Lung (tissue), 11 donors: ENCODE measurements at regions not wholly inside any gene's neighbourhood (a gene's known extent, or its start where the extent isn't known, plus 50 kb on each side); places are given as distances from the start of the nearest gene placed in this dataset.

Source experiments
- ATAC-seq: fragments of 200-7000 bp; cut with Tn5 transposase; one replicate; pipeline ENCODE4 v1.9.1; 2020; ENCODE audit warnings: moderate number of reproducible peaks; ENCODE audit not compliant: insufficient read depth, low FRiP score
- DNase-seq, 3 donors: peaks; one replicate each; pipeline ENCODE4 v3.0.0-alpha.2; 2013 to 2017
- H3K27ac ChIP-seq, 2 donors: one replicate each; pipeline ENCODE4 v1.5.1; 2013; ENCODE audit warnings: mild to moderate bottlenecking in 2 of 2, moderate library complexity in 2 of 2, control low read depth in 1 of 2, inconsistent platforms in 1 of 2, low read depth in 1 of 2, low read length in 1 of 2
- H3K27me3 ChIP-seq, 3 donors: one replicate each; pipeline ENCODE4 v1.5.1; 2013; ENCODE audit warnings: low read length in 2 of 3; ENCODE audit not compliant: control insufficient read depth in 3 of 3, insufficient read depth in 3 of 3
- H3K36me3 ChIP-seq, 4 donors: one replicate each; pipeline ENCODE4 v1.5.1; 2013; ENCODE audit warnings: low read length in 4 of 4, mild to moderate bottlenecking in 1 of 4, moderate library complexity in 1 of 4; ENCODE audit not compliant: control insufficient read depth in 4 of 4, insufficient read depth in 4 of 4
- H3K4me1 ChIP-seq, 5 donors: one replicate each; pipeline ENCODE4 v1.5.1; 2013; ENCODE audit warnings: low read length in 5 of 5, mild to moderate bottlenecking in 2 of 5, moderate library complexity in 1 of 5; ENCODE audit not compliant: control insufficient read depth in 5 of 5, insufficient read depth in 5 of 5
- H3K4me3 ChIP-seq: one replicate; pipeline ENCODE4 v1.5.1; 2013; ENCODE audit warnings: mild to moderate bottlenecking, control low read depth, moderate library complexity
- H3K9ac ChIP-seq, 2 donors: one replicate each; pipeline ENCODE4 v1.5.1; 2013; ENCODE audit warnings: low read length in 2 of 2, control low read depth in 1 of 2; ENCODE audit not compliant: insufficient read depth in 1 of 2
- H3K9me3 ChIP-seq, 4 donors: one replicate each; pipeline ENCODE4 v1.5.1; 2013; ENCODE audit warnings: low read length in 3 of 4, mild to moderate bottlenecking in 1 of 4, moderate library complexity in 1 of 4; ENCODE audit not compliant: control insufficient read depth in 4 of 4, insufficient read depth in 3 of 4
- CTCF ChIP-seq: IDR thresholded peaks from 2 replicates; pipeline ENCODE4 v1.5.1; 2012; ENCODE audit warnings: mild to moderate bottlenecking; ENCODE audit errors: control extremely low read depth, extremely low read depth
- WGBS, 2 donors: extraction: QIAGEN DNeasy Blood & Tissue Kit; methylation state at CpG; one replicate each; pipeline ENCODE4 v1.1.7; 2013; 5-methylcytosine and 5-hydroxymethylcytosine counted together
- donor health status: control.
- donor health status: control.
- donor health status: Bipolar disorder and iron deficiency.
- donor health status: healthy.
- donor health status: DM: yes; HTN: yes; CAD: no.

GRCh38 chr10:3263082-3263481 is 90.5 kb upstream of the PITRM1 start:
- Histone ChIP-seq H3K36me3 (no peaks in the 10 kb centered on the region), H3K27ac (no peak overlapping the region), H3K4me1 (peaks cover 0 to 10% (median 0%) of the 10 kb centered on the region in 5 donors), H3K27me3 (no peaks in the 10 kb centered on the region), H3K9ac (no peak overlapping the region), H3K9me3 (peaks cover 0 to 2% (median 0%) of the 10 kb centered on the region in 4 donors), H3K4me3 (no peak overlapping the region)
- ATAC-seq = no peak
- no peak for TF ChIP-seq CTCF
- peak in 1 of 3 donors; percentile 23 for DNase-seq
- 59 to 63% methylated on average over 3 of the region's 3 CpGs for WGBS, 2 donors

DNA sequence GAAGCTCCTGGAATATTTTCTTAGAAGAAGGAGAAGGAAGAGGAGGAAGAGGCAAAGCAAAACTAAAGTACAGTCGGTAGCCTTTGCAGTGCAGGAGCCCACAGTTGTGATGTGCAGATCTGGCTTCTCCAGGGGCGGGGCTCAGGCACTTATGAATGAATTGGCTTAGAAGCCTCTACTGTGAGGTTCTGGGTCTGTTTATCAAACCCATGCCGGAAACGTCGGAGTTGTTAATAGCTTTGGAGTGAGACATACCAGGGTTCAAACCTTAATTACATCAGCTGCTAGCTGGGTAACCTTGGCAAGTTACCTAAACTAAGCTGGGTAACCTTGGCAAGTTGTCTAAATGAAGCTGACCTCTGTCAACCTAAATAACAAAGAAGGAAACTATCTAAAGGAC is 89.3 kb upstream of the PITRM1 start:
- no peak for TF ChIP-seq CTCF
- Histone ChIP-seq H3K9ac (no peak overlapping the region), H3K27ac (no peak overlapping the region), H3K27me3 (no peaks in the 10 kb centered on the region), H3K36me3 (no peaks in the 10 kb centered on the region), H3K4me3 (no peak overlapping the region), H3K9me3 (peaks cover 0 to 2% (median 0%) of the 10 kb centered on the region in 4 donors), H3K4me1 (peaks cover 0 to 10% (median 0%) of the 10 kb centered on the region in 5 donors)
- ATAC-seq (no peak), DNase-seq (no peak)
- WGBS, 2 donors = 67 to 69% methylated on average over 5 of the region's 5 CpGs

GRCh38 chr10:3260066-3260834 is 87.7 kb upstream of the PITRM1 start:
- Histone ChIP-seq H3K4me3 (no peak overlapping the region), H3K9ac (no peak overlapping the region), H3K27me3 (no peaks in the 10 kb centered on the region), H3K27ac (no peak overlapping the region), H3K36me3 (no peaks in the 10 kb centered on the region), H3K9me3 (peaks cover 0 to 2% (median 0%) of the 10 kb centered on the region in 4 donors), H3K4me1 (peaks cover 0 to 10% (median 0%) of the 10 kb centered on the region in 5 donors)
- WGBS, 2 donors = 91 to 92% methylated on average over 18 of the region's 18 CpGs
- ATAC-seq (no peak), DNase-seq (no peak)
- TF ChIP-seq CTCF = no peak
